IMR-90 (cell line): ENCODE measurements at regions not wholly inside any gene's neighbourhood (a gene's known extent, or its start where the extent isn't known, plus 50 kb on each side); places are given as distances from the start of the nearest gene placed in this dataset.

Experiments
- ATAC-seq: fragments of 200-7000 bp; cut with Tn5 transposase; 2 replicates; pipeline ENCODE4 v1.9.1; 2020; ENCODE audit warnings: low read depth, mild to moderate bottlenecking, moderate library complexity
- BruUV-seq: library from RNA; stranded (reverse); fragments of 400-500 nt; replicated peaks from 2 replicates; lab custom pipeline; 2021; lab: Mats Ljungman, UMichigan
- CTCF ChIA-PET: fragments of 300-600 bp; formaldehyde crosslinking; extraction: SDS; loops from one replicate; lab custom pipeline; 2021; ENCODE audit warnings: antibody characterized with exemption; lab: Yijun Ruan, JAX
- POLR2A ChIA-PET: fragments of 300-600 bp; sonication (Branson Sonifier 250); formaldehyde crosslinking; loops from one replicate; lab custom pipeline; 2022; ENCODE audit warnings: antibody characterized with exemption; ENCODE audit not compliant: unreplicated experiment; lab: Charles Lee
- DNase-seq: peaks from one replicate; pipeline ENCODE4 v3.0.0; 2013
- H2AFZ ChIP-seq: replicated peaks from 2 replicates; pipeline ENCODE3; 2013; ENCODE audit warnings: low read length, mild to moderate bottlenecking; ENCODE audit not compliant: poor library complexity
- H2AK5ac ChIP-seq: 2 replicates; pipeline ENCODE4 v1.6.1; 2013; ENCODE audit warnings: low read depth, low read length, inconsistent platforms
- H2AK9ac ChIP-seq: replicated peaks from 2 replicates; pipeline ENCODE3; 2013; ENCODE audit warnings: mild to moderate bottlenecking, low read depth, low read length, moderate library complexity; ENCODE audit not compliant: poor library complexity
- H2BK120ac ChIP-seq: 2 replicates; pipeline ENCODE4 v1.6.1; 2013; ENCODE audit warnings: low read depth, low read length, inconsistent platforms
- H2BK15ac ChIP-seq: 3 replicates; pipeline ENCODE4 v1.6.1; 2013; ENCODE audit warnings: low read depth, low read length, inconsistent platforms
- H2BK20ac ChIP-seq: 2 replicates; pipeline ENCODE4 v1.6.1; 2013; ENCODE audit warnings: low read depth, mild to moderate bottlenecking, inconsistent platforms, low read length, moderate library complexity
- H2BK5ac ChIP-seq: 2 replicates; pipeline ENCODE4 v1.6.1; 2013; ENCODE audit warnings: mild to moderate bottlenecking, low read depth, low read length, inconsistent platforms; ENCODE audit not compliant: poor library complexity, severe bottlenecking
- H3K14ac ChIP-seq: replicated peaks from 2 replicates; pipeline ENCODE4 v1.6.1; 2013; ENCODE audit warnings: low read depth, low read length, inconsistent platforms
- H3K18ac ChIP-seq: 2 replicates; pipeline ENCODE4 v1.6.1; 2013; ENCODE audit warnings: low read depth, low read length, control low read depth
- H3K23ac ChIP-seq: 2 replicates; pipeline ENCODE4 v1.6.1; 2013; ENCODE audit warnings: low read depth, low read length, inconsistent platforms
- H3K27ac ChIP-seq: 2 replicates; pipeline ENCODE4 v1.5.1; 2013; ENCODE audit warnings: mild to moderate bottlenecking, control low read depth, low read length; ENCODE audit not compliant: insufficient read depth
- H3K27me3 ChIP-seq: 2 replicates; pipeline ENCODE4 v1.6.1; 2013; ENCODE audit warnings: low read length; ENCODE audit not compliant: control insufficient read depth, insufficient read depth
- H3K36me3 ChIP-seq: 2 replicates; pipeline ENCODE4 v1.6.1; 2013; ENCODE audit warnings: low read length, mixed read lengths; ENCODE audit not compliant: control insufficient read depth, insufficient read depth
- H3K4ac ChIP-seq: 2 replicates; pipeline ENCODE4 v1.6.1; 2013; ENCODE audit warnings: low read depth, low read length, inconsistent platforms
- H3K4me1 ChIP-seq: 2 replicates; pipeline ENCODE4 v1.6.1; 2013; ENCODE audit warnings: low read length, mixed read lengths; ENCODE audit not compliant: control insufficient read depth, insufficient read depth
- H3K4me2 ChIP-seq: 2 replicates; pipeline ENCODE4 v1.6.1; 2013; ENCODE audit warnings: low read depth, mild to moderate bottlenecking, control low read depth, low read length, moderate library complexity
- H3K4me3 ChIP-seq: 2 replicates; pipeline ENCODE4 v1.5.1; 2013; ENCODE audit warnings: low read depth, mild to moderate bottlenecking, control low read depth, low read length, moderate library complexity; ENCODE audit not compliant: insufficient read depth
- H3K56ac ChIP-seq: 2 replicates; pipeline ENCODE4 v1.6.1; 2013; ENCODE audit warnings: low read length, inconsistent platforms; ENCODE audit not compliant: insufficient read depth; ENCODE audit errors: extremely low read depth
- H3K79me1 ChIP-seq, 2 experiments: 2 replicates each; pipeline ENCODE4 v1.6.1; 2013; ENCODE audit warnings: low read length in 2 of 2, inconsistent platforms in 1 of 2, low read depth in 1 of 2
- H3K9ac ChIP-seq: 2 replicates; pipeline ENCODE4 v1.6.1; 2013; ENCODE audit warnings: low read depth, low read length, control low read depth
- H3K9me1 ChIP-seq: 2 replicates; pipeline ENCODE4 v1.6.1; 2013; ENCODE audit warnings: low read length, inconsistent platforms; ENCODE audit not compliant: insufficient read depth
- H3K9me3 ChIP-seq: 2 replicates; pipeline ENCODE4 v1.6.1; 2013; ENCODE audit warnings: low read length; ENCODE audit not compliant: control insufficient read depth, insufficient read depth
- H4K20me1 ChIP-seq: 2 replicates; pipeline ENCODE4 v1.6.1; 2013; ENCODE audit warnings: low read length, inconsistent platforms; ENCODE audit not compliant: insufficient read depth
- H4K5ac ChIP-seq: 2 replicates; pipeline ENCODE4 v1.6.1; 2013; ENCODE audit warnings: mild to moderate bottlenecking, low read depth, low read length, control low read depth
- H4K8ac ChIP-seq, 2 experiments: 2 replicates each; pipeline ENCODE4 v1.6.1; 2013; ENCODE audit warnings: low read depth in 2 of 2, low read length in 2 of 2, control low read depth in 1 of 2, inconsistent platforms in 1 of 2
- H4K91ac ChIP-seq: 2 replicates; pipeline ENCODE4 v1.6.1; 2013; ENCODE audit warnings: low read depth, low read length, inconsistent platforms; ENCODE audit not compliant: insufficient read depth
- CEBPB ChIP-seq: IDR thresholded peaks from 2 replicates; pipeline ENCODE4 v1.6.1; 2012; ENCODE audit warnings: low read depth, low read length, improper control_type of control experiment
- ELK1 ChIP-seq: fragments of 150-350 bp; IDR thresholded peaks from 2 replicates; pipeline ENCODE4 v1.6.1; 2016; ENCODE audit warnings: low read depth, mild to moderate bottlenecking, low read length, moderate library complexity, borderline replicate concordance
- POLR2A ChIP-seq: IDR thresholded peaks from 2 replicates; pipeline ENCODE4 v1.6.1; 2012; ENCODE audit warnings: mild to moderate bottlenecking, low read depth, low read length
- RCOR1 ChIP-seq: IDR thresholded peaks from 2 replicates; pipeline ENCODE4 v1.6.1; 2012; ENCODE audit warnings: mild to moderate bottlenecking, low read length, improper control_type of control experiment; ENCODE audit not compliant: insufficient replicate concordance
- SMC3 ChIP-seq: fragments of 150-350 bp; IDR thresholded peaks from 2 replicates; pipeline ENCODE4 v1.6.1; 2016; ENCODE audit warnings: low read depth, mild to moderate bottlenecking, antibody characterized with exemption, low read length, moderate library complexity
- USF2 ChIP-seq: fragments of 150-350 bp; IDR thresholded peaks from 2 replicates; pipeline ENCODE4 v1.6.1; 2017; ENCODE audit warnings: mild to moderate bottlenecking, antibody characterized with exemption, low read length, low read depth
- WGBS, 2 experiments: methylation state at CpG; one replicate each; pipeline versions ENCODE4 v1.1.5 to v1.1.7; 2013; ENCODE audit warnings: missing lambda C conversion rate in 2 of 2; ENCODE audit not compliant: insufficient read length in 1 of 2; ENCODE audit errors: extremely low coverage in 2 of 2; 5-methylcytosine and 5-hydroxymethylcytosine counted together
- dilution Hi-C: fragments of 300-500 bp; cut with HindIII; formaldehyde crosslinking; loops from one replicate; pipeline ENCODE4 v1.14.3; 2018; ENCODE audit warnings: low sequenced_read_pairs; ENCODE audit not compliant: unreplicated experiment
- in situ Hi-C: fragments of 300-500 bp; cut with MboI; formaldehyde crosslinking; loops from 3 replicates; pipeline ENCODE4 v1.14.3; 2019; ENCODE audit warnings: low sequenced_read_pairs, inconsistent platforms, mixed read lengths
- intact Hi-C: fragments of 100-400 bp; cut with micrococcal nuclease; formaldehyde crosslinking; loops from 2 replicates; pipeline ENCODE4 v1.10.0; 2022

DNA sequence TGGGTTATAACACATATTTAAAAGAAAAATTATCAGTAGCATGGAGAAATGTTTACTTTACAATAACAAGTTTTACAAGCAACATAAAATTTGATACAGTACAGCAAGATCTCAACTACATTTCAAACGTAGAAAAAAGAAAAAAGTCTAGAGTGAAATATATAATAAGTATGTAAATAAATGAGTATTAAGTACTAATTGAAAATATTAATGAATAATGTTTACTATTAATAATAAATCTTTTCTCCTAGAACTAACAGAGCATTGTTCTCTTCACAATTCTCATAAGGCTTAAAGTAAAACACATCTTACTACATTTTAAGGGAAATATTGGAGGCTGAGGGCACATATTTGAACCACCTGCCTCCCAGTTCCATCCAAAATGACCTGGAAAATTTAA is 72.1 kb downstream of the TMEM212 start:
- no peak overlapping the region for H2BK20ac ChIP-seq
- H3K27ac ChIP-seq = no peak overlapping the region
- ChIA-PET POLR2A (no interaction called here), CTCF (no interaction called here)
- H2BK15ac ChIP-seq = no peak overlapping the region
- TF ChIP-seq RCOR1 (no peak), USF2 (no peak), POLR2A (no peak), ELK1 (no peak), CEBPB (no peak), SMC3 (no peak)
- no CpG with 5 or more reads among the region's 1 CpG for WGBS, 2 experiments
- H4K20me1 ChIP-seq = no peaks in the 10 kb centered on the region
- no peak overlapping the region for H3K4me3 ChIP-seq
- H3K18ac ChIP-seq = no peak overlapping the region
- ATAC-seq (no peak), DNase-seq (no peak)
- H4K5ac ChIP-seq = no peak overlapping the region
- no peaks in the 10 kb centered on the region for H3K4me1 ChIP-seq
- H3K9me3 ChIP-seq = peaks cover 2% of the 10 kb centered on the region; the same call in 1 of the 2 replicates
- intact Hi-C loops (no loop called here), in situ Hi-C loops (no loop called here), dilution Hi-C loops (no loop called here)
- no peak overlapping the region for H3K9ac ChIP-seq
- no peak overlapping the region for H2AK5ac ChIP-seq
- no peak overlapping the region for H2AK9ac ChIP-seq
- H4K8ac ChIP-seq = no peak overlapping the region
- no peak overlapping the region for H3K23ac ChIP-seq
- H3K27me3 ChIP-seq = no peaks in the 10 kb centered on the region
- H3K14ac ChIP-seq = no peak overlapping the region
- BruUV-seq = no TSS peak
- no peak overlapping the region for H2AFZ ChIP-seq
- no peaks in the 10 kb centered on the region for H3K9me1 ChIP-seq
- no peak overlapping the region for H2BK5ac ChIP-seq
- no peak overlapping the region for H3K4me2 ChIP-seq
- no peak overlapping the region for H2BK120ac ChIP-seq
- no peak overlapping the region for H3K4ac ChIP-seq
- no peak overlapping the region for H3K56ac ChIP-seq
- H3K36me3 ChIP-seq = no peaks in the 10 kb centered on the region
- H4K91ac ChIP-seq = no peak overlapping the region
- no peaks in the 10 kb centered on the region for H3K79me1 ChIP-seq
